Posterior vena cava (tissue), 2 donors: ENCODE measurements at regions not wholly inside any gene's neighbourhood (a gene's known extent, or its start where the extent isn't known, plus 50 kb on each side); places are given as distances from the start of the nearest gene placed in this dataset.

Experiments used
- DNase-seq: peaks from one replicate; pipeline ENCODE4 v3.0.0-alpha.2; 2020; ENCODE audit warnings: low spot score
- intact Hi-C, 2 donors: fragments of 100-400 bp; cut with DNase I; formaldehyde crosslinking; loops; one replicate each; pipeline versions ENCODE4 v1.14.1 to v1.14.2; 2022 to 2023
- donor health status: DM: yes; HTN: yes; CAD: no.
- donor health status: DM: yes; HTN: yes; CAD: no.

DNA sequence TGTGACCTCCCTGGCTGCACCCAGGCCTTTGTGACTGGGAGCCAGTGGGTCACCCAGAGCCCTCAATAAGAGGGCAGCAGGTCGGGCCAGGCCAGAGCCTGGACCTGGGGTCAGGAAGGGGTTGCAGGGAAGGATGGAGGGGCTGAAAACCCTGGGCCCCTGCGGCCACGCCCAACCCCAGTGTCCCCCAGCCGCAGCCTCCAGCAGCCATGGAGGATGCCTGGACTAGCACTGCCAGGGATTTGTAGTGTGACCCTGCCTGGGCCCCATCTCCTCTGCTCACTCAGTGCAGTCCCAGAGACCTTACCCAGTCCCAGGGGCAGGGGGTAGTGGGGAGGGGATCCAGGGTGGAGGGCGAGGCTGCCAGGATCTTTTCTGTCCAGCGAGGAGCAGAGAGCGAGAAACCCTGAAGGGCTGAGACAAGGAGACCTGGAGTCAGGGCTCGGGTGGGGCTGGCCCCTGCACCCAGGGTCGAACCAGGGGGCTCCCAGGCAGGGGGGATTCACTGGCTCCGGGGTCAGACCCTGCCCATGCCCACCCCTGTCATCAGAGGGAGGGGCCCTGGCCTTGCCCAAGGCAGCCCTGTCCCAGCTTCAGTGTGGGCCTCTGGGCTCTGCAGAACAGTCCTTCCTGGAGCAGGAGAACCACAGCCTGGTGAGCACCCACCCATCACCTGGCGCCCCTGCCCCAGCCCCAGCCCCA lies 187.5 kb downstream of the IGLL1 start:
- intact Hi-C loops = loop anchor here in 1 of 2 donors (10.0 kb wide), 1 partner anchor 132 kb away; no protein-coding TSS in a partner anchor
- no peak for DNase-seq

- intact Hi-C loops = loop anchor here in 1 of 2 donors (10.0 kb wide), 1 partner anchor 134 kb away; no protein-coding TSS in a partner anchor
- no peak for DNase-seq
These were observed 189.1 kb downstream of the IGLL1 start for GRCh38 chr22:23391022-23391421.

GRCh38 chr22:23389271-23390071 lies 190.6 kb downstream of the IGLL1 start:
- intact Hi-C loops = loop anchor here (10.0 kb wide), 2 partner anchors 135 to 215 kb away; no protein-coding TSS in a partner anchor
- no peak for DNase-seq

- intact Hi-C loops = loop anchor here (10.0 kb wide), 1 partner anchor 214 kb away; no protein-coding TSS in a partner anchor
- DNase-seq = peak; percentile 32
These were observed 191.6 kb downstream of the IGLL1 start for GRCh38 chr22:23388517-23388890.

DNA sequence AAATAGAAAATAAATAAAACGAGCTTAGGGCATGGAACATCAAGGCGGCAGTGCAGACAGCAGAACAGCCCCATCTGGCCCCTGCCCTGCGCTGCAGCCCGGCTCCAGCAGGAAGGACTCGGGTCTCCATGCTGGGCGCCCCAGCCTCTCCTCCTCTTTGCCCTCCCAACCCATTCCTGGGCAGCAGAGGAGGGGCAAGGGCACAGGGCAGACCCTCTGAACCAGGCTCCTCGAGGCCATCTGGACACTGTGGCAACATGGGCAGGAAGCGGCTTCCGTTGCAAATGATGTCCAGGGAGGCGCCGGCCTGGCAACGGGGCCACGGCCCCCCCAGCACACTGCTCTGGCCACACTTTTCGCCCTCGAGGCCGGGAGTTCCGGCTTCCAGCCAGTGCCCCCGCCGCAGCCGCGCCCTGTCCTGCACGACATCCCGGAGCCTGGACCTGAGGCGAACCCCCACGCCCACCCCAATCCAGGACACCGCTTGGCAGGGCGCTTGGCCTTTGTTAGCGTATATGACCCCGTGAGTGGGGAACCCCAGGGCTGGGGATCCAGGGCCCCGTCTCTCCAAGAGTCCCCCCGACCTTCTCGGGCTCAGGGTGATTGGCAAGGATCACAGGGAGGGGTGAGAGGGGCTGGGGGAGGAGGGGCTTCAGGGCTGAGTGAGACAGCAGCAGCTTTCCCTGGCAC lies 192.1 kb downstream of the IGLL1 start:
- peak; percentile 81 for DNase-seq
- intact Hi-C loops = loop anchor here (10.0 kb wide), 1 partner anchor 213 kb away; no protein-coding TSS in a partner anchor

DNA sequence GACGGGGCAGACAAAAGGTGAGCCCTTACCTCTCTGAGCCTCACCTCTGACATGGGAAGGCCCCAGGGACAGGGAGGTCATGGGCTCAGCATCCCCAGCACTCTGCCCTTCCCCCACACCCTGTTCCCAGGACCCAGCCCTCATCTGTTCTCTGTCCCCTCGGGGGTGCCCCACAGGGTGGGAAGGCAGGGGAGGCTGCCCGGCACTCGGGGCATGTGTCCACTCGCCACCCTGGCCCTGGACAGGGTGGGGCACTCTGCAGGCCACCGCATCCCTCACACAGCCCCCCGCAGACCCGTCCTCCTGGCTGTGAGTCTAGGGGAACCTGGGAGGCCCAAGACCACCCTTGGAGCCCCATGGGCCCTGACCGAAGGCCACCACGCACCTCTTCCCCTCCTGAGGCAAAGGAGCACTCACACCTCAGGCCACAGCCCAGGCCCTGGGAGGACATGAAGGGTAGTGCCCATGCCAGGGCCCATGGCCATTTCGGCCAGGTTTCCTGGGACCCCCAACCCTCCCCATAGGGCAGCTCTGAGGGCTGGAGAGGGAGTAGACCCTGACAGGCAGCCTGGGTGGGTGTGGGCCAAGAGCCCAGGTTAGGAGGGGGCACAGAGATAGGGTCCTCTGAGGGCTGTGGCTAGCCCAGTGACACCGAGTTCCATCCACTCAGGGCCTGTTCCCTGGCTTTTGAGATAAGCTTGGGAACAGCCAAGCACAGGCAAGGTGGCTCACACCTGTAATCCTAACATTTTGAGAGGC lies 193.1 kb downstream of the IGLL1 start:
- intact Hi-C loops = loop anchor here (10.0 kb wide), 1 partner anchor 212 kb away; no protein-coding TSS in a partner anchor
- DNase-seq = peak; percentile 50

DNA sequence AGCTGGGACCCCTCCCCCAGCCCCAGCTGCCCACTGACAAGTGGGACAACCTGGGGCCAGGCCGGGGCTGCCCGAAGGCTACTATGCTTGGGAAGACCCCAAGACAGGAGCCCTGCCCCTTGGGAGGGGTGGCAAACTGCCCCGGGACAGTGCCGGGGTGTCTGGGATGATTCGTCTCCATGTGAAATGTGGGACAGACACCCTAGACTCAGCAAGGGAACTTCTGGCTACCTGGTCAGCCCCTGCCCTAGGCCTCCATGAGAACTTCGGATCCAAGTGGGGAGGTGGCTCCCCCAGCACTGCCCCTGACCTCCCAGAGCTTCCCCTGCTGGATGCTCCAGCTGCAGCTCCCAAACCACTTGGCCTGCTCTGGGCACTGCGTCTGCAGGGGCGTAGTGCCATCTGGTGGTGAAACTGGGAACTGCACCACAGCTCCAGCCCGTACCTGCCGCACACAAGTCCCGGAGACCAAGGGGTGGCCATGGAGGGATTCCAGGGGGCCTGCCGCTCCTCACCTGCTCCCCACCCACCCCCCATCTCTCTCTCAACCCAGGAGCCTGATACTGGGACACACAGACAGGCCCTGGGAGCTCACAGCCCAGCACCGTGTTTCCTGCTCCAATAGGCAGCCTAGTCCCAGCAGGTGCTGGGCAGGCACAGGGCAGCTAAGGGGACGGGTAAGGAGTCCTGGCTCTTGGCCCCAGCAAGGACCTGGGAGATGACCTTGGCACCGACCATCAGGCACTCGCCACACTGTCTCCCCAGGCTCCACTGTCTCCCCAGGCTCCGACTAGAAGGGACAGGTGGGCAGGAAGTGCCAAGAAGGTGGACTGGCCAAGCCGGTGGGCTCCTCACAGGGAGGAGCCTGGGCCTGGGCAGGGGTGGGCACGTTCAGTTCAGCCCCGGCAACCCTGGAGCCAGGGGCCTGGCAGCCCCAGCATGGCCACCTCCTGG lies 194.1 kb downstream of the IGLL1 start:
- intact Hi-C loops = loop anchor here (10.0 kb wide), 1 partner anchor 211 kb away; no protein-coding TSS in a partner anchor
- peak; percentile 93 for DNase-seq

GRCh38 chr22:23384923-23385677 lies 195.0 kb downstream of the IGLL1 start:
- intact Hi-C loops = loop anchor here (10.0 kb wide), 1 partner anchor 210 kb away; no protein-coding TSS in a partner anchor
- DNase-seq = no peak

GRCh38 chr22:23384431-23384830 lies 195.7 kb downstream of the IGLL1 start:
- intact Hi-C loops = loop anchor here (10.0 kb wide), 1 partner anchor 210 kb away; no protein-coding TSS in a partner anchor
- no peak for DNase-seq

DNA sequence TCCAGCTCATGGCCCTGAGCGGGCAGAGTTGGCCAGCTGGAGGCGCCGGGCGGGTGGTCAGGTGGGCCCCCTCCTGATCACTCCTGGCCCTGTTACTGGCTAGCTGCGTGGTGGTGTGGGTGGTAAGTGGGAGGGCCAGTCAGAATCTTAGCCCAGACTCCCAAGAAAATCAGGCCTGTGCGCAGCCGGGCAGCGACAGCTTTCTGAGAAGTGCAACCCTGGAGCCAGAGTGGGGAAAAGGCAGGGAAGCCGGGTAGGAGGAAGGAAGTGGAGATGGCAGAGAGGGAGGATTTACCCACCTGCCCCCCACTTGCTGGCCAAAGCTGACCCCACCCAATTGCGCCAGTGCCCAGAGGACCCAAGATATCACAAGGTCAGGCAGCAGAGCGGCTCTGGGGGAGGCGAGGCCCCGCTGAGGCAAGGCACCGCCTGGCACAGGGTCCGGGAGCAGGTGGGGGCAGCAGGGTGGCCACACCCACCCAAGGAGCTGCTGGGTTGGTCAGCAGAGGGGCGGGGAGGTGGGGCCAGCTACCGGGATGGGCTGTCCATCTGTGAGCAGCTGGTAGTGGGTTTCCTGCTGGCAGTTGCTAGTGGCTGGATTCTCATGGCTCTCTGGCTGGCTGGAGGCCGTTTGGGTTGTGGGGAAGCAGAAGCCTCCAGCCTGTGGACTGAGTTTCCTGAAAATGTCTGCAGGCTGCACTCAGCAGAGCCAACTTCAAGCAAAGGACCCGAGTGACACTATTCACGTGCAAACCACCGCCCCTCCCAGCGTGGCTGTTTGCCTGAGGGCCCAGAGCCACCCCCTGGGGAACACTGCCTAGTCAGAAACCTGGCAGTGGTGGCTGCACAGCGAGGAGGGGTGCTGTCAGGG lies 196.4 kb downstream of the IGLL1 start:
- DNase-seq = peak; percentile 79
- intact Hi-C loops = loop anchor here (10.0 kb wide), 1 partner anchor 209 kb away; no protein-coding TSS in a partner anchor

DNA sequence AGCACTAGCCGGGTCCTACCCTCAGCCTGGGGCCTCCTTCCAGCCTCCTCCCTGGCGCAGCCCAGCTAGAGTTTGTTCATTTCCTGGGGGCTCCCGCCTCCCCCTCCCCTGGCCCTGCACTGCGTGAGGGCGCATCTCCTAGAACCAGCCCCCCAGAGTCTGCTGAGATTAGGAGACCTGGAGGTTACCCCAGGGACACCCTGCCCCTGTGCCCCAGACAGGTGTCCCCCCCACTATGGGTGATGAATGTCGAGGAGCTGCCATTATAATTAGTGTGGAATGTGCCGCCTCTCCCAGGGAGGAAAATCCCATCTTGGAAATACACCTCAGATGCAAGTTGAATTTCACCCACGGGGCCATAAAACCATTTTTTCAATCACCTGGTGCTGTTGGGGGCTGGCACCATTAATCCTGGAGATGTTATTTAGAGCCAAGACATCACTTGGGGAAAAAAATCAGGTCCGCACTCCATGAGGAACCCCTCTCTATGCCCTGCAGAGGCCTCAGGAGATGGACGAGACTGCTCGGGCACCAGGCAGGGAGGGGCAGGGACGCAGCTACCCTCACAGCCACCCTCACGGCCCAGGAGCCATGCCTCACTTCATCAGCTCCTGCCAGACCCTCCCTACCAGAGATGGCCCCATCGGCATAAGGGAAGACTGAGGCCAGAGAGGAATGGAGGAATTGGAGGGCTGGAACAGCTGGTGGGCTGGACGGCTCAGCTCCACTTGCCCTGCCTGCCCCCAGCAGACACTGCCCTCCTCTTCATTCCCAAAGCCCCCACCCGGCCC lies 197.5 kb downstream of the IGLL1 start:
- intact Hi-C loops = loop anchor here (10.0 kb wide), 1 partner anchor 208 kb away; no protein-coding TSS in a partner anchor
- peak; percentile 62 for DNase-seq

GRCh38 chr22:23381661-23382427 lies 198.2 kb downstream of the IGLL1 start:
- intact Hi-C loops = loop anchor here (10.0 kb wide), 1 partner anchor 207 kb away; no protein-coding TSS in a partner anchor
- peak; percentile 54 for DNase-seq

DNA sequence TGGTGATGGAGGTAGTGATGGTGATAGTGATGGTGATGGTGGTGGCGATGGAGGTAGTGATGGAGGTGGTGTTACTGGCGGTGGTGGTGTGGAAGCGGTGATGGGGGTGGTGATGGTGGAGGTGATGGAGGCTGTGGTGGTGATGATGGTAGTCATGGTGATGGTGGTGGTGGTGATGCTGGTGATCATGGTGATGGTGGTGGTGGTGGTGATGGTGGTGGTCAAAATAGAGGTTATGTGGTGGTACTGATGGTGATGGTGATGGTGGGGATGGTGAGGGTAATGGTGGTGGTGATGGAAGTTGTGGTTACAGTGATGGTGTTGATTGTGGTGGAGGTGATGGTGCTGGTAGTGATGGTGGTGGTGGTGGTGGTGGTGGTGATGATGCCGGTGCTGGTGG lies 199.2 kb downstream of the IGLL1 start:
- intact Hi-C loops = loop anchor here (10.0 kb wide), 1 partner anchor 206 kb away; no protein-coding TSS in a partner anchor
- DNase-seq = no peak

- no peak for DNase-seq
- intact Hi-C loops = loop anchor here (10.0 kb wide), 1 partner anchor 205 kb away; no protein-coding TSS in a partner anchor
These were observed 199.9 kb downstream of the IGLL1 start for GRCh38 chr22:23380230-23380573.
